HepG2 (cell line): ENCODE measurements at regions not wholly inside any gene's neighbourhood (a gene's known extent, or its start where the extent isn't known, plus 50 kb on each side); places are given as distances from the start of the nearest gene placed in this dataset.

Source experiments
- ATAC-seq: fragments of 200-7000 bp; cut with Tn5 transposase; 3 replicates; pipeline ENCODE4 v1.9.1; 2020; ENCODE audit warnings: mild to moderate bottlenecking, moderate library complexity
- BruUV-seq: library from RNA; stranded (reverse); fragments of 400-500 nt; replicated peaks from 2 replicates; lab custom pipeline; 2021; lab: Mats Ljungman, UMichigan
- CTCF ChIA-PET: fragments of 300-600 bp; formaldehyde crosslinking; extraction: SDS; loops from one replicate; lab custom pipeline; 2021; ENCODE audit warnings: low total read pairs, inconsistent platforms, low intra/inter-chr PET ratio; lab: Yijun Ruan, JAX
- POLR2A ChIA-PET: fragments of 350-600 bp; sonication (Branson Sonifier 250); formaldehyde crosslinking; loops from one replicate; lab custom pipeline; 2020; ENCODE audit warnings: antibody characterized with exemption, inconsistent platforms; lab: Yijun Ruan, JAX
- DNase-seq: peaks from one replicate; pipeline ENCODE4 v3.0.0-alpha.2; 2015; ENCODE audit warnings: low spot score
- FAIRE-seq: peaks from 3 replicates; lab custom pipeline; 2011; peaks lifted over from hg19 to GRCh38; lab: Jason Lieb, UNC
- H2AFZ ChIP-seq: one replicate; pipeline ENCODE4 v1.6.1; 2011; ENCODE audit warnings: low read length, inconsistent platforms
- H3K27ac ChIP-seq: fragments of 300-600 bp; 3 replicates; pipeline ENCODE4 v1.8.0; 2011; ENCODE audit warnings: mixed run types, mild to moderate bottlenecking, mixed read lengths, low read length, inconsistent platforms; ENCODE audit not compliant: insufficient read depth; ENCODE audit errors: extremely low read length
- H3K27me3 ChIP-seq, 2 experiments: fragments of 200-600 bp in 1 of 2; 2 replicates in 1 of 2; 3 replicates in 1 of 2; pipeline versions ENCODE4 v1.6.0 to v1.8.0; 2011; ENCODE audit warnings: low read length in 2 of 2, mild to moderate bottlenecking in 2 of 2, moderate library complexity in 2 of 2, inconsistent platforms in 1 of 2; ENCODE audit not compliant: insufficient read depth in 2 of 2, control insufficient read depth in 1 of 2
- H3K36me3 ChIP-seq, 2 experiments: fragments of 200-600 bp in 1 of 2; replicated peaks in 1 of 2; 2 replicates in 1 of 2; 3 replicates in 1 of 2; pipeline versions ENCODE4 v1.5.1 to v1.8.0; 2011; ENCODE audit warnings: low read length in 2 of 2, inconsistent platforms in 1 of 2; ENCODE audit not compliant: insufficient read depth in 2 of 2, control insufficient read depth in 1 of 2
- H3K4me1 ChIP-seq: 2 replicates; pipeline ENCODE4 v1.5.1; 2012; ENCODE audit warnings: low read length, inconsistent platforms; ENCODE audit not compliant: insufficient read depth
- H3K4me2 ChIP-seq: 2 replicates; pipeline ENCODE4 v1.6.0; 2011; ENCODE audit warnings: low read depth, low read length, inconsistent platforms
- H3K4me3 ChIP-seq, 3 experiments: fragments of 200-600 bp in 1 of 3; sonication (generic), shearing (Covaris generic) in 1 of 3; replicated peaks in 1 of 3; 2 replicates each; pipeline ENCODE4 v1.5.1; 2011 to 2016; ENCODE audit warnings: low read length in 3 of 3, inconsistent platforms in 2 of 3, low read depth in 2 of 3, mild to moderate bottlenecking in 2 of 3, control low read depth in 1 of 3, mixed read lengths in 1 of 3; ENCODE audit not compliant: insufficient read depth in 1 of 3
- H3K79me2 ChIP-seq: one replicate; pipeline ENCODE4 v1.6.1; 2011; ENCODE audit warnings: low read length, inconsistent platforms; ENCODE audit not compliant: insufficient read depth
- H3K9ac ChIP-seq: 2 replicates; pipeline ENCODE4 v1.6.0; 2011; ENCODE audit warnings: mild to moderate bottlenecking, low read depth, low read length, inconsistent platforms; ENCODE audit not compliant: insufficient read depth
- H3K9me3 ChIP-seq: 2 replicates; pipeline ENCODE4 v1.5.1; 2012; ENCODE audit warnings: mild to moderate bottlenecking, low read length
- H4K20me1 ChIP-seq: 2 replicates; pipeline ENCODE4 v1.6.0; 2011; ENCODE audit warnings: inconsistent platforms, mild to moderate bottlenecking, low read length, moderate library complexity; ENCODE audit not compliant: insufficient read depth
- CEBPB ChIP-seq: IDR thresholded peaks from 2 replicates; pipeline ENCODE4 v1.6.1; 2011; ENCODE audit warnings: low read depth, low read length, improper control_type of control experiment, borderline replicate concordance
- CENPT ChIP-seq: sonication (generic); formaldehyde crosslinking; IDR thresholded peaks from 2 replicates; pipeline ENCODE4 v1.8.0; 2022; ENCODE audit warnings: low read depth, mild to moderate bottlenecking, moderate library complexity, missing genetic modification reagents
- CHD2 ChIP-seq: IDR thresholded peaks from 2 replicates; pipeline ENCODE4 v1.6.1; 2011; ENCODE audit warnings: low read depth, low read length, improper control_type of control experiment
- CREM ChIP-seq, 2 experiments: sonication (generic) in 1 of 2; formaldehyde crosslinking in 1 of 2; IDR thresholded peaks; 2 replicates each; pipeline versions ENCODE4 v1.4.0 to v1.6.1; 2016 to 2020; ENCODE audit warnings: antibody characterized with exemption in 1 of 2, mild to moderate bottlenecking in 1 of 2, missing genetic modification reagents in 1 of 2
- ELF1 ChIP-seq: sonication (generic); formaldehyde crosslinking; IDR thresholded peaks from 2 replicates; pipeline ENCODE4 v1.4.0; 2020; ENCODE audit warnings: missing genetic modification reagents
- GTF2F1 ChIP-seq: fragments of 150-350 bp; IDR thresholded peaks from 2 replicates; pipeline ENCODE4 v1.6.1; 2014; ENCODE audit warnings: low read length
- HCFC1 ChIP-seq: fragments of 150-350 bp; IDR thresholded peaks from 2 replicates; pipeline ENCODE4 v1.6.1; 2014; ENCODE audit warnings: low read depth, low read length
- KDM3A ChIP-seq: IDR thresholded peaks from 2 replicates; pipeline ENCODE4 v1.6.1; 2018; ENCODE audit warnings: low read depth, missing compliant biosample characterization
- NONO ChIP-seq, 2 experiments: fragments of 450-650 bp in 1 of 2; sonication (generic) in 1 of 2; formaldehyde crosslinking in 1 of 2; IDR thresholded peaks in 1 of 2; conservative IDR thresholded peaks in 1 of 2; 2 replicates each; pipeline versions ENCODE4 v1.6.1 to v1.8.0; 2017 to 2022; ENCODE audit warnings: mild to moderate bottlenecking in 1 of 2, missing genetic modification reagents in 1 of 2, moderate library complexity in 1 of 2
- PCBP1 ChIP-seq: fragments of 200-400 bp; formaldehyde crosslinking; IDR thresholded peaks from 2 replicates; pipeline ENCODE4 v1.6.1; 2017; ENCODE audit warnings: mild to moderate bottlenecking, low read depth, low read length, borderline replicate concordance
- RAD21 ChIP-seq: fragments of 450-650 bp; formaldehyde crosslinking; IDR thresholded peaks from 2 replicates; pipeline ENCODE4 v1.5.0; 2020; ENCODE audit warnings: mild to moderate bottlenecking
- RORA ChIP-seq: sonication (generic); formaldehyde crosslinking; IDR thresholded peaks from 2 replicates; pipeline ENCODE4 v1.5.0; 2020; ENCODE audit warnings: mild to moderate bottlenecking, missing genetic modification reagents, moderate library complexity
- TOE1 ChIP-seq: sonication (generic); formaldehyde crosslinking; IDR thresholded peaks from 2 replicates; pipeline ENCODE4 v1.4.0; 2020; ENCODE audit warnings: mild to moderate bottlenecking, missing genetic modification reagents
- TOPORS ChIP-seq: sonication (generic); formaldehyde crosslinking; IDR thresholded peaks from 2 replicates; pipeline ENCODE4 v1.8.0; 2023; ENCODE audit warnings: mild to moderate bottlenecking, missing genetic modification reagents
- ZNF136 ChIP-seq: sonication (generic); formaldehyde crosslinking; IDR thresholded peaks from 2 replicates; pipeline ENCODE4 v1.8.1; 2022; ENCODE audit warnings: low read depth, mild to moderate bottlenecking, moderate library complexity, missing genetic modification reagents
- ZNF160 ChIP-seq: sonication (generic); formaldehyde crosslinking; IDR thresholded peaks from 2 replicates; pipeline ENCODE4 v1.8.0; 2022; ENCODE audit warnings: mild to moderate bottlenecking, inconsistent platforms, missing genetic modification reagents
- ZNF75D ChIP-seq: sonication (generic); formaldehyde crosslinking; IDR thresholded peaks from 2 replicates; pipeline ENCODE4 v1.8.1; 2023; ENCODE audit warnings: missing genetic modification reagents, mild to moderate bottlenecking, borderline replicate concordance
- ZNF780A ChIP-seq: sonication (generic); formaldehyde crosslinking; IDR thresholded peaks from 2 replicates; pipeline ENCODE4 v1.8.0; 2022; ENCODE audit warnings: mild to moderate bottlenecking, missing genetic modification reagents, moderate library complexity
- WGBS: methylation state at CpG from one replicate; pipeline ENCODE4 v1.1.6; 2017; ENCODE audit warnings: low lambda C conversion rate; 5-methylcytosine and 5-hydroxymethylcytosine counted together
- in situ Hi-C: cut with HindIII; loops from 2 replicates; pipeline ENCODE4 v1.10.0; 2017; ENCODE audit warnings: low pct_unique_long_range_greater_than_20kb; ENCODE audit not compliant: extremely low pct_ligation_motif_present
- intact Hi-C: fragments of 100-400 bp; cut with micrococcal nuclease; formaldehyde crosslinking; loops from one replicate; pipeline ENCODE4 v1.10.0; 2022; ENCODE audit not compliant: unreplicated experiment
- TF ChIP-seq, protein P1 (sequence below): sonication (generic); formaldehyde crosslinking; IDR thresholded peaks from 2 replicates; pipeline ENCODE4 v1.4.0; 2020; ENCODE audit warnings: low read depth, mild to moderate bottlenecking, missing genetic modification reagents
- TF ChIP-seq, protein P2 (sequence below): sonication (generic); formaldehyde crosslinking; IDR thresholded peaks from 2 replicates; pipeline ENCODE4 v1.4.0; 2020; ENCODE audit warnings: missing genetic modification reagents, borderline replicate concordance

DNA sequence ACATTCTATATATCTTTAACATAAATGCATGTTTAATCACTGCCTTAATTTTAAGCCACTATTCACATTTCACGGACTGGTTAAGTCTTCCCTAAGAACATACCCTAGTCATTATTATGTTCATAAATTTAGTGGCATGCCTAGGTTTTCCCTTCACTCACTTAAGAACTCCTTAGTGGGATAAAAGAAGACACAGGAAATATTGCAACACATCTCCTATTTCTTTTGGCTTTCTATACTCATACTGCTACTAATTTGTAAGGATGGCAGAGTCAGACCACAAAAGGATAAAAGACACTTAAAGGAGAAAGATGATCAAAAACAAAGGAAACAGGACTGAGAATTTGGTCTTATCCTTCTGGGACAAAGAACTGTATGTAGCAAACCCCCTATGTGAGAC, 951.4 kb downstream of the SORCS3 start (continued):
- TF ChIP-seq ELF1 (no peak), HCFC1 (no peak), ZNF75D (no peak), NONO (IDR thresholded peaks at IDR 0.05) (no peak), NONO (CRISPR knock-in tag; conservative IDR thresholded peaks at IDR 0.05) (no peak), ZNF136 (no peak), KDM3A (CRISPR knock-in tag) (no peak), CHD2 (no peak), PCBP1 (no peak), RORA (CRISPR knock-in tag) (no peak), TOE1 (CRISPR knock-in tag) (no peak), ZNF780A (CRISPR knock-in tag) (no peak)
- TF ChIP-seq, protein P1, sequence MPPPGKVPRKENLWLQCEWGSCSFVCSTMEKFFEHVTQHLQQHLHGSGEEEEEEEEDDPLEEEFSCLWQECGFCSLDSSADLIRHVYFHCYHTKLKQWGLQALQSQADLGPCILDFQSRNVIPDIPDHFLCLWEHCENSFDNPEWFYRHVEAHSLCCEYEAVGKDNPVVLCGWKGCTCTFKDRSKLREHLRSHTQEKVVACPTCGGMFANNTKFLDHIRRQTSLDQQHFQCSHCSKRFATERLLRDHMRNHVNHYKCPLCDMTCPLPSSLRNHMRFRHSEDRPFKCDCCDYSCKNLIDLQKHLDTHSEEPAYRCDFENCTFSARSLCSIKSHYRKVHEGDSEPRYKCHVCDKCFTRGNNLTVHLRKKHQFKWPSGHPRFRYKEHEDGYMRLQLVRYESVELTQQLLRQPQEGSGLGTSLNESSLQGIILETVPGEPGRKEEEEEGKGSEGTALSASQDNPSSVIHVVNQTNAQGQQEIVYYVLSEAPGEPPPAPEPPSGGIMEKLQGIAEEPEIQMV (CRISPR knock-in tag), result no peak

DNA sequence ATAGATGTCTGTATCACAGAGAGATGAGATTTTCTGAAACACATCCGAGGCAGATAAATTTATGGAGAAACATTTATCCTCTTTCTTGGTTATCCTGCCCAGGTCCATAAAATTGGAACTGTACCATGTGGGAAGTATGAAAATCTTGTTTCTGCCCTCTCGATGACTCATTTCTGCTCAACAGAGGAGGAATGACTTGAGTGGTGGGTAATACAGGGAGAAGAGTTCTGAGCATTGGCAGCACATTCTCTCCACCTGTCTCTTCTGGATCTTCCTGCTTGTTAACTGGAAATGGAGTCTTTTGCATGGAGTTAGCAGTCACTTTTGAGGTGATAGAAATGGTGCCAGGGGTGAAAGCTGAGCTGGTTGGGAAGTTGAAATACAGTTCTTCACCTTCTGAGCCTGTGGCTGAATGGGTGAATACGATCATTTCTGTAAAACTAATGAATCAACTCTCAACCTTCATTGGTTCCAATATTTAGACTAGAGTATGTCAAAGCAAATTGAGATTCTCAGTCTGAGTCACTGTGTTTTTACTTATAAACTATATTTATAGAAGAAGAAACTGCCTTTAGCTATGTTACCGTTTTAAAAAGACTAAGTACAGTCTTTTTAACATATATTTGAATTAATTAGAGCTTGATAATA, 945.5 kb downstream of the SORCS3 start:
- TF ChIP-seq, protein P2, sequence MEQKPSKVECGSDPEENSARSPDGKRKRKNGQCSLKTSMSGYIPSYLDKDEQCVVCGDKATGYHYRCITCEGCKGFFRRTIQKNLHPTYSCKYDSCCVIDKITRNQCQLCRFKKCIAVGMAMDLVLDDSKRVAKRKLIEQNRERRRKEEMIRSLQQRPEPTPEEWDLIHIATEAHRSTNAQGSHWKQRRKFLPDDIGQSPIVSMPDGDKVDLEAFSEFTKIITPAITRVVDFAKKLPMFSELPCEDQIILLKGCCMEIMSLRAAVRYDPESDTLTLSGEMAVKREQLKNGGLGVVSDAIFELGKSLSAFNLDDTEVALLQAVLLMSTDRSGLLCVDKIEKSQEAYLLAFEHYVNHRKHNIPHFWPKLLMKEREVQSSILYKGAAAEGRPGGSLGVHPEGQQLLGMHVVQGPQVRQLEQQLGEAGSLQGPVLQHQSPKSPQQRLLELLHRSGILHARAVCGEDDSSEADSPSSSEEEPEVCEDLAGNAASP (CRISPR knock-in tag), result no peak
- TF ChIP-seq CREM (IDR thresholded peaks at IDR 0.05), result no peak
- no peak for TF ChIP-seq CREM (CRISPR knock-in tag; IDR thresholded peaks at IDR 0.05)
- no peak for TF ChIP-seq GTF2F1
- no peak for TF ChIP-seq TOPORS (CRISPR knock-in tag)
- no peak for TF ChIP-seq ZNF160 (CRISPR knock-in tag)
- no peak for TF ChIP-seq RAD21
- no peak for TF ChIP-seq CEBPB
- TF ChIP-seq CENPT, result no peak
- Histone ChIP-seq H3K27me3 (no peaks in the 10 kb centered on the region; a peak in 1 of 5 replicates), H3K27ac (no peak overlapping the region), H3K9ac (no peak overlapping the region), H3K4me3 (no peak overlapping the region), H2AFZ (no peak overlapping the region), H3K9me3 (peaks cover 57% of the 10 kb centered on the region), H3K36me3 (no peaks in the 10 kb centered on the region), H3K79me2 (no peaks in the 10 kb centered on the region), H4K20me1 (no peaks in the 10 kb centered on the region), H3K4me1 (no peaks in the 10 kb centered on the region), H3K4me2 (no peak overlapping the region)
- WGBS, result under 1% methylated on average over 4 of the region's 4 CpGs
- no peak for DNase-seq
- no peak for ATAC-seq
- BruUV-seq, result no TSS peak
- intact Hi-C loops (no loop called here), in situ Hi-C loops (no loop called here)
- ChIA-PET CTCF (no interaction called here), POLR2A (no interaction called here)
- FAIRE-seq, result no peak
